ENCODE measurements at regions not wholly inside any gene's neighbourhood (a gene's known extent, or its start where the extent isn't known, plus 50 kb on each side); places are given as distances from the start of the nearest gene placed in this dataset.

DNA sequence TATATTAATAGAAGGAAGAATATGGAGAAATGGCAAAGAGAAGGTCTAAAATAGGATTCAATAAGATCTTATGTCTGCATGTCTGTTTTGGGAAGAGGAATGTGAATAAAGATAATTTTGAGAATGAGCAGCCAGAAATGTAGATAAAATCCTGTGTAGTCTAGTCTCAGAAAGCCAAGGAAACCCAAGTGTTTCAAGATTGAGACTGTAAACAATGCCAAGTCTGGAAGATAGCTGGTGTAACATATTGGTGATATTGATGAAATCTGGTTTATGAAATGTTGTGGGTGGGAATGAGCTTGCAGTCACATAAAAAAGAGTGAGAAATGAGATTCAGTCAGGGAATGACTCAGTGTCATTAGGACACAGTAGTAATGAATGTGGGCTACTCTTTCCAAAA, 1180.3 kb upstream of the PCDH20 start:
- H3K4me1 ChIP-seq (replicated peaks), result no peaks in the 10 kb centered on the region
- no peaks in the 10 kb centered on the region for H3K27me3 ChIP-seq (replicated peaks; ENCODE audit: insufficient read depth)
- H3K36me3 ChIP-seq, result no peaks in the 10 kb centered on the region
- no peak overlapping the region for H3K27ac ChIP-seq
- no peak for DNase-seq (ENCODE audit: low spot score)
- intact Hi-C loops (cut with DNase I), result no loop called here
- no peak overlapping the region for H3K4me3 ChIP-seq
- TF ChIP-seq POLR2AphosphoS5 (IDR thresholded peaks at IDR 0.05) (no peak), POLR2A (IDR thresholded peaks at IDR 0.05) (no peak)
- TF ChIP-seq, protein P1, sequence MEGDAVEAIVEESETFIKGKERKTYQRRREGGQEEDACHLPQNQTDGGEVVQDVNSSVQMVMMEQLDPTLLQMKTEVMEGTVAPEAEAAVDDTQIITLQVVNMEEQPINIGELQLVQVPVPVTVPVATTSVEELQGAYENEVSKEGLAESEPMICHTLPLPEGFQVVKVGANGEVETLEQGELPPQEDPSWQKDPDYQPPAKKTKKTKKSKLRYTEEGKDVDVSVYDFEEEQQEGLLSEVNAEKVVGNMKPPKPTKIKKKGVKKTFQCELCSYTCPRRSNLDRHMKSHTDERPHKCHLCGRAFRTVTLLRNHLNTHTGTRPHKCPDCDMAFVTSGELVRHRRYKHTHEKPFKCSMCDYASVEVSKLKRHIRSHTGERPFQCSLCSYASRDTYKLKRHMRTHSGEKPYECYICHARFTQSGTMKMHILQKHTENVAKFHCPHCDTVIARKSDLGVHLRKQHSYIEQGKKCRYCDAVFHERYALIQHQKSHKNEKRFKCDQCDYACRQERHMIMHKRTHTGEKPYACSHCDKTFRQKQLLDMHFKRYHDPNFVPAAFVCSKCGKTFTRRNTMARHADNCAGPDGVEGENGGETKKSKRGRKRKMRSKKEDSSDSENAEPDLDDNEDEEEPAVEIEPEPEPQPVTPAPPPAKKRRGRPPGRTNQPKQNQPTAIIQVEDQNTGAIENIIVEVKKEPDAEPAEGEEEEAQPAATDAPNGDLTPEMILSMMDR (IDR thresholded peaks at IDR 0.05), result no peak
- H3K9me3 ChIP-seq, result no peaks in the 10 kb centered on the region

DNA sequence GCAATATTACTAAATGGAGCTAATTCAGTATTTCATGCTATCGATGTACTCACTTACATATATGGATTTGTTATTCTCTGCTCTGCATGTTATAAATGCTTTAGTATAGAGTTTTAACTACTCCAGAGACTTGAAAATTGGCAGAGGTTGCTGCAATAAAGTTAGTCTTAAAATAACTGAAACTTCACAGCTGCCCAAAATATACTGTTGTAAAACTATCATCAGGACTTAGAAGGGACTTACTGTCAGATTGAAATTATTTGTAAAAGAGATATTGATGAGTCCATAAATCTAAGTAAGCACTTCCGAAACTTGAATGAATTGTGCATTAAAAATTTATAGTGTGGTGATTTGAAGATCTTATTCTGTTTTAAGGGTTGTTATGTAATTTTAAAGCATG, 1178.2 kb upstream of the PCDH20 start:
- Histone ChIP-seq H3K9me3 (no peaks in the 10 kb centered on the region), H3K27ac (no peak overlapping the region), H3K4me1 (replicated peaks) (no peaks in the 10 kb centered on the region), H3K4me3 (no peak overlapping the region), H3K36me3 (no peaks in the 10 kb centered on the region), H3K27me3 (replicated peaks; ENCODE audit: insufficient read depth) (no peaks in the 10 kb centered on the region)
- TF ChIP-seq, protein P1 (IDR thresholded peaks at IDR 0.05), result no peak
- TF ChIP-seq POLR2A (IDR thresholded peaks at IDR 0.05), result no peak
- 18% methylated on average over 2 of the region's 2 CpGs for WGBS
- intact Hi-C loops (cut with DNase I), result no loop called here
- no peak for DNase-seq (ENCODE audit: low spot score)

DNA sequence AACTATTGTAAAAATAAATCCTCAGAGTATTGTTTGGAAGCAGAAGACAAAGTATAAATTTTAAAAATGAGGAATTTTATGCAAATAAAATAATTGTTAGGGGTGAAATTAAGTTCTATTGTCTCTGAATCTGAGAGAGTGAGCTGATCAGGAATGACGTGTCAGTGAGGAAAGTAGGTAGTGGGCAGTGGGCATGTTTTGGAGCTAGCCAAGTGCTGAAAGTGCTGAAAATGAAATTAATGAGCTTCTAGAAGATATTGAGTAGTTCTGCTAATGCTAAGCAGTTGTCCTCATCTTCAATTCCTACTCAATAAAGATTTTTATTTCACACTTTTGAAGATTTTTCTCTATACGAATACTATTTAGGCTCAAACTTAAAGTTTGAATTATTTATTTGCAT, 1167.8 kb upstream of the PCDH20 start:
- DNase-seq (ENCODE audit: low spot score), result no peak
- H3K36me3 ChIP-seq, result no peaks in the 10 kb centered on the region
- 66% methylated on average over 2 of the region's 2 CpGs for WGBS
- intact Hi-C loops (cut with DNase I), result no loop called here
- no peaks in the 10 kb centered on the region for H3K4me1 ChIP-seq (replicated peaks)
- no peaks in the 10 kb centered on the region for H3K9me3 ChIP-seq
- TF ChIP-seq, protein P1 (IDR thresholded peaks at IDR 0.05), result no peak
- TF ChIP-seq POLR2AphosphoS5 (IDR thresholded peaks at IDR 0.05), result no peak
- no peak for TF ChIP-seq POLR2A (IDR thresholded peaks at IDR 0.05)
- no peak overlapping the region for H3K27ac ChIP-seq
- no peaks in the 10 kb centered on the region for H3K27me3 ChIP-seq (replicated peaks; ENCODE audit: insufficient read depth)
- no peak overlapping the region for H3K4me3 ChIP-seq

DNA sequence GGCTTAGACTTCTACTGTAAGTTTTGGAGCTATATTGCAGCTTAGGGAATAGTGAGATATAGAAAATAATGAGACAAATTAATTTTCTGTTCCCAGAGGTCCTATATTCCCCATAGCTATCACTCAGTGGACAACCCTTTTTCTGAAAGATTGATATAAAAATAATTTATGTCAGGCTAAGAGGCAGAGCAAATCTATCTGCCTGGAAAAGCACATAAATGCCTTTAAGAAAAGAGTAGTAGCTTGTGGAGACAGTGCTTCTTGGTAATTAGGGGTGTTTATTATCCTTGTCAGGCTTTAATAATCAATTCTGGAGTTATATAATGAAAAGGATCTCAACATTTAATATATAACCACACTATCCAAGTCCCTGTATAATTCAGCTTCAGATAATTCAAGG, 1162.8 kb upstream of the PCDH20 start:
- Histone ChIP-seq H3K27me3 (replicated peaks; ENCODE audit: insufficient read depth) (no peaks in the 10 kb centered on the region), H3K4me3 (no peak overlapping the region), H3K4me1 (replicated peaks) (no peaks in the 10 kb centered on the region), H3K27ac (no peak overlapping the region), H3K36me3 (no peaks in the 10 kb centered on the region), H3K9me3 (no peaks in the 10 kb centered on the region)
- DNase-seq (ENCODE audit: low spot score), result no peak
- TF ChIP-seq, protein P1 (IDR thresholded peaks at IDR 0.05), result no peak
- TF ChIP-seq POLR2A (IDR thresholded peaks at IDR 0.05) (no peak), POLR2AphosphoS5 (IDR thresholded peaks at IDR 0.05) (no peak)
- intact Hi-C loops (cut with DNase I), result no loop called here

DNA sequence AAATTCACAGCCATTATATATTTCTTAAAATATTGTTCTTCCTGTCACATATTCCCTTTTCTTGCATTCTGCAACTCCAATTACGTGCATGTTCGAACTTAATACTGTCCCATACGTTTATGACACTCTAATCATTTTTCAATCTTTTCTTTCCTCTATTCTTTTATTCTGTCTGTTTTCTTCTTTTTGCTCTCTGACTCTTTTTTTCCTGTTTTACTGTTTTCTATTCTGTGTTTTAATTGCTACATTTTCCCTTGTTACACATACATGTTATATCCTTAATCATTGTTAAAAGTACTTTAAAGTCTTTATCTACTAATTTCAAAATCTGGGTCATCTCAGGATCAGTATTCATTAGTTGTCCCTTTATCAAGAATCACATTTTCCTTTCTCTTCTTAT, 1149.1 kb upstream of the PCDH20 start:
- no peaks in the 10 kb centered on the region for H3K27me3 ChIP-seq (replicated peaks; ENCODE audit: insufficient read depth)
- H3K9me3 ChIP-seq, result no peaks in the 10 kb centered on the region
- no peak overlapping the region for H3K4me3 ChIP-seq
- no peak overlapping the region for H3K27ac ChIP-seq
- no peaks in the 10 kb centered on the region for H3K36me3 ChIP-seq
- 91% methylated on average over 3 of the region's 3 CpGs for WGBS
- no peaks in the 10 kb centered on the region for H3K4me1 ChIP-seq (replicated peaks)
- no peak for DNase-seq (ENCODE audit: low spot score)
- intact Hi-C loops (cut with DNase I), result no loop called here
- TF ChIP-seq POLR2AphosphoS5 (IDR thresholded peaks at IDR 0.05) (no peak), POLR2A (IDR thresholded peaks at IDR 0.05) (no peak)
- TF ChIP-seq, protein P1 (IDR thresholded peaks at IDR 0.05), result no peak

All from prostate gland (tissue), 2 donors.